HG03045 (cell line): ENCODE measurements at regions not wholly inside any gene's neighbourhood (a gene's known extent, or its start where the extent isn't known, plus 50 kb on each side); places are given as distances from the start of the nearest gene placed in this dataset.

Experiments
- ATAC-seq: cut with Tn5 transposase; IDR thresholded peaks from one replicate; pipeline ENCODE4 v1.9.1; 2021; ENCODE audit warnings: mild to moderate bottlenecking, moderate library complexity; ENCODE audit not compliant: unreplicated experiment

DNA sequence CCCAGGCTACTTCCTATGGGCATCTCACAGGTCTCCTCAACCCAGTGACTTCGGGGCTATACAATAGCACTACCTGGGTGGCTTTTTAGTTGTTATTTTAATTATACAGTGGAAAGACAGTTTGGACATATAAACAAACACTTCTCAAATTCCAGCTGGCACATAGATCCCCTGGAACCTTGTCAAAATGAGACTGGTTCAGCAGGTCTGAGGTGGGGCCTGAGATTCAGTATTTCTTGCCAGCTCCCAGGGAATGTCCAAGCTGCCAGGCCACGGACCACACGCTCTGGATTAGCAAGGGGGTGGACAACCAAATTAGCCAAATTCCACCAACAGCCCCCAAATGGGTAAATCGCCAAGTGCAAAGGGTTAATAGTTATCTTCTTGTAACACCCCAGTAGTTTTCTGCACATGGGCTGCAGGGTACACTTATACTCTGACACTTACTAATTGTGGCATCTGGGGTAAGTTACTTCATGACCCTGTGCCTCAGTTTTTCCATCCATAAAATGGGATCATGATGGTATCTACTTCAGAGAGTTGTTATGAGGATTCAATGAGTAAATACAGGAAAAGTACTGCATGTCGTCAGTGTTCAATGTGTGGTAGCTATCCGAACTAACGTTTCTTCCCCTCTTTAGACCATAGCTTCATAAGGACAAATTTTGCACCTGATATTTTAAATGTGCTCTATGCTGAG is 789.4 kb upstream of the TBX3 start:
- no peak for ATAC-seq

DNA sequence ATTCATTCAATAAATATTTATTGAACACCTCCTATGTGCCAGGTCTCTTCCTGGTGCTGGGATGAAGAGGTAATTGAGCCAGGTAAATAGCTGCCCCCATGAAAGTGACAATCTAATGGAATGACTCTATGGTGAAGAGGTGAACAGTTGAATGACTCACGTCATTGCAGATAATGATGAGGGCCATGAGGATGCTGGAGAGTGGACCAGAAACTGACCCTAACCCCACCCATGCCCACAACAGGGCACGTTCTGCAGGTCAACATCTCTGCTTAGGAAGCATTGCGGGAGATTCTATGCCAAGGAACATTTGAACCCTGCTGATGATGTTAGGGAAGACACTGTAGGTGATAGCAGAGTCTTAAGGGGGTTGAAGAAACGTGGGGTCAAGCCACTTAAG is 788.9 kb upstream of the TBX3 start:
- no peak for ATAC-seq

DNA sequence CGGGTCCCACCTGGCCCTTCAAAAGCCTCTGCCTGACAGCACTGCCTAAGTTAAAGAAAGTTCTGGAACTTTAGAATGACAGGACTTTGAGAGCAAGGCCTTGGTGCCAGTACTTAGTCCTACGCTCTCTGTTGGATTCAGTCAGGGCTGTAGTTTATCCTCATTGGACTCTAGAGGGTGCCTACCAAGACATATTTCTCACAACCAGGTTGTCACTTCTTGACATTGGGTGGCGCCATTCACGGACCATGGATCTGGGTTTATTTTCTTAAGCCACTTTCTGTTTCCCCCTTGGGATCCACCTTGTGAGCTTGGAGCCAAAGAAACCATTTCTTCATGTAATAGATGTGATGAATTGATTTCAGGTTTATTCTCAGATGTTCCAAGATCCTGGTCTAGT is 787.0 kb upstream of the TBX3 start:
- ATAC-seq, result no peak

DNA sequence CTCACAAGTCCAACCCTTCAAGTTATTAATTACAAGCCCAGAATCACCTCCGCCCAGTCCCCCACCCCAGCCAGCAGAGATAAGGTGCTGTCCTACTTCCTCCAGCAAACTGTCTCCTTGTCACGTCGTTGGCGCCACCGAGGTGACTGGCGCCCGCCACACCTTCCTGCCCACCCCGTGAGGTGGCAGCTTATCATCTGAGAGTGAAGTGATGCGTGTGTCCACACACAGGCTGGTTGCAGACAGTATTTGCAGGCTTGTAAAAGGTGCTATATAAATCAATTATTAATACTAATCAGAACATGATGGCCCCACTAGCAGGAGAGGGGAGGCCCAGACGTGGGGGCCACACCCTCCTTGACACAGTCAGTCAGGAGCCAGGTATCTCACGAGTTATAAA is 786.6 kb upstream of the TBX3 start:
- ATAC-seq, result no peak

DNA sequence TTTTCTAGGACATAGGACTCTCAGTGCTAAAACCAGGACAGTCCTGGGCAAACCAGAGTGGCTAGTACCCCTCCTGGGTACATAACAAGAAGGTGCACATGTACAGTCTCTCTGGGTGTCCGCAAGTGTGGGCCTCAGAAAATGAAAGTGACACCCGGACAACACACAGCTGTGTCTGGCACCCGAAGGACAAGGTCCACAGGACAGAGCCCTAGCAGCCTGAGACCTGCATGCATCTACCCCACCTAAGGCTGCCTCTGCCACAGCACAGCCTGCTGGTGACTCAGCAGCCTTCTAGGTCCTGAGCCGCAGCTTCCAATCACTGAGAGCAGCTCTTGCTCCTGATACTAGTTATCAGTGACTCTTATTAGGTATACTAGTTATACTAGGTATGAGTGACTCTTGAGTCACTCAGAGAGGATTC is 784.1 kb upstream of the TBX3 start:
- ATAC-seq, result no peak

DNA sequence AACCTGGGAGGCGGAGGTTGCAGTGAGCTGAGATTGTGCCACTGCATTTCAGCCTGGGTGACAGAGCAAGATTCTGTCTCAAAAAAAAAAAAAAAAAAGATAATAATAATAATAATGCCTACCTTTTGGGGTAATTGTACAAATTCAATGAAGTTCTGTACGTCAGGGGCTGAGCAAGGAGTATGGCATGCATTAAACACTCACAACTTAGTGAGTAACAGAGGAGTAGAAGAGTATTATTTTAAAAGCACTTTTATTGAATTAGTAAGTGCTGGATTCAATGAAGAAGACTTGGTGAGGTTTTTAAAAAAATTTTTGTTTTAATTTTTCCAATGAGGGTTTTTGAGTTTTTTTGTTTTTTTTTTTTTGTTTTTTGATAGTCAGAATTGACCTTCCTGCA is 783.6 kb upstream of the TBX3 start:
- ATAC-seq, result no peak

DNA sequence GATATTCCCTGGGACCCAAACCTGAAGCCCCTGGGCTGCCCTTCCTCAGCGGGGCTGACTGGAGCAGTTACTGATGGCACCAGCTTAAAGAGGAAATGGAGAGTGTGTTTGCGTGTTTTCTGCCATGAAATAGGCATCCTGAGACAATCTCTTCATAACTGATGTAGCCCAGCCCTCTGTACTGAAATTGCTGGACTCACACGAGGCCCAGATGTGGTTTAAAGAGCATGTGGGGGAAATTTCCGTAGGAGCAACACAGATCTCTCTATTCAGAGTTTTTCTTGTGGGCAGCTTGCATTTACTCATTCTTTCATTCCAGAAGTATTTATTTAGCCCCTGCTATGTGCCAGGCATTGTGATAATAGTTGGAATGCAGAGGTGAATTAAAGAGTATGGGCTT is 782.1 kb upstream of the TBX3 start:
- ATAC-seq, result no peak

DNA sequence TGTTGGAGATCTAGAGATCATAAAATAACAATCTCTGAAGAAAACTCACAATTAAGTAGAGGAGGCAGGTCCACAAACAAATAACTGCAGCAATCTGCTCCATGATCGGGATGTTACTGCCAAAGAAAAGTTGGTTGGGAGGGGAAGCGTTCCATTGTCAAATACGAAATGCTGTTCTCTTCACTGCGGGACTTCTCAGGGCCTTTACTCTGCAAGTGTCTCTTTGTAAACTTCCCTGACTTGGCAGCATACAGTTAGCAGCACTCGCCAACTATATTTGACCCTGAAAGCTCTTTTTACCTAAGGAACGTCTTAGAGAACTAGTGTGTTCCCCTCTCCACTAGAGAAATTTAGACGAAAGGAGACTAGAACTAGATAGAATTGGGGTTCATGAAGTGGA is 780.7 kb upstream of the TBX3 start:
- ATAC-seq, result no peak

DNA sequence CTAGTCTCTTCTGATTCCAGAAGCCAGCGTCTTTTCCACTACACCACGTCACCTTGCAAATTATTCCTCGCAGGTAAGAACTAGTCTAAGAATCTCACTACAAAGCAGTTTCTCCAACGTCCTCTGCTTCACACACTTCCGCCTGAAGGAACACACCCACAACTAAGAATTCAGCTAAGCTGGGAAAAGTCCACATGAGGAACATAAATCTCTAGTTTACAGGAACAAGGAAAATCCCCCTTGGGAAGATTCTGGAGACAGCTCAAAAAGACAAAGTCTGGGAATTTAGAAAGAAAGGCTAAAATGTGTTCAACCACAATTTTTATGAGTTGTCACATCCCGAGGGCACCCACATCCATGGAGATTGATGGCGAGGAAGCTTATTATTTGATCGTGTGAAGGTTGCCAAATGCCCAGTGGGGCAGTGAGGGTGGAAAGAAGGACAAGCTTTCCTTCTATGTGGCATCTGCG is 780.2 kb upstream of the TBX3 start:
- no peak for ATAC-seq

DNA sequence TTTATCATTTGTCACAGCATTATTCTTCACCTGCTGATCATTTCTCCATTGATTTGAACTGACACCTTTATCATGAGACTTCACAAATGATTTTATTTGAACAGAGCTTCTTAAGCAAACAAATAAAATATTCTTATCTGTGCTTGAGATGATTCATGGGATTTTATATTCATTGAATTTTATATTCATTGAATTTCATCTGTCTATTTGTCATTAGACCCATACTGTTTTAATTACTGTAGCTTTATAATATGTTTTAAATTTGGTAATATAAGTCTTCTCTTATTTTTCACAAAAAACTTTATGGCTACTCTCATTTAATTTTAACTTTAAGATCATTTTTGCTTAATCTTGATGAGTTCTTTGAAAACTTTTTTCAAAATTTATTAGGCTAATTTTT is 777.4 kb upstream of the TBX3 start:
- no peak for ATAC-seq

DNA sequence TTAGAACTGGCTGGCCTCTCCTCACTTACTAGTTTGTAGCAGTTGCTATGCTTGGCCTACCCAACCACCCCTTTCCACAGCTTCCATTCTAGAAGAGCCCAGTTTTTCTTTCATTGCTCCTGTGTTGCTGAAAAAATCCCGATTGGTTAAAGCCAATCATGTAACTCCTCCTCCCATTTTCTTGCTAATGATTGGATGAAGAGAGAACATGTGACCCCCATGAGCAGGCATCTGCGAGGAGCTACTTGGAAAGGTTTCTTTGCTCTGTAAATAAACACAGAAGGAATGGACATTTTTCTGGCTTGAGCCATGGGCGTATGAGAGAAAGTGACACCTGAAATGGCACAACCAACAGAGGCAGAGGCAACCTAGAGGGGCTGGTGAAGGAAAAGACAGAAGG is 773.8 kb upstream of the TBX3 start:
- ATAC-seq, result no peak

DNA sequence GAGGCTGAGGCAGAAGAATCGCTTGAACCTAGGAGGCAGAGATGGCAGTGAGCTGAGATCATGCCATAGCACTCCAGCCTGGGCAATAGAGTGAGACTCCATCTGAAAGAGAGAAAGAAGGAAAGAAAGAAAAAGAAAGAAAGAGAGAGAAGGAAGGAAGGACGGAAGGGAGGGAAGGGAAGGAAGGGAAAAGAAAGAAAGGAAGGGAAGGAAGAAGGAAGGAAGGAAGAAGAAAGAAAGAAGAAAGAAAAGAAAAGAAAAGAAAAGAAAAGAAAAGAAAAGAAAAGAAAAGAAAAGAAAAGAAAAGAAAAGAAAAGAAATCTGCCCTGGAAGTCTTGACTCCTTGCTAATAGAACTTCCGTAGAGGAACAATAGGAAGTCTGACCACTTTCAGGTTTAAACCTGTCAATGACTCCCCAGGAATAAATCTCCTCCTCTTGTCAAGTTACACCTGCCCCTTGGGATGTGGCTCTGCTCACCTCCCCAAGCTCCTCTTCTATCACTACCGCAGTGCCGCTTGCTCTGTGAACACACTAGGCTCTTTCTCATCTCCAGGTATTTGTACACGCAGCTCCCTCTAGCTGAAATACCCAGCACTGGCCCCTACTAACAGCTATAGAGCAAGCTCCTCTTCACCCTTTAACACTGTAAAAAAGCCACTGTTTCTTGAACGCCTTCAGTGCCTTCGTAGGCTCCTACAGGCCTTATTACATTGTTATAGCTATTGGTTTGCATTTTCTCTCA is 773.1 kb upstream of the TBX3 start:
- ATAC-seq, result no peak

DNA sequence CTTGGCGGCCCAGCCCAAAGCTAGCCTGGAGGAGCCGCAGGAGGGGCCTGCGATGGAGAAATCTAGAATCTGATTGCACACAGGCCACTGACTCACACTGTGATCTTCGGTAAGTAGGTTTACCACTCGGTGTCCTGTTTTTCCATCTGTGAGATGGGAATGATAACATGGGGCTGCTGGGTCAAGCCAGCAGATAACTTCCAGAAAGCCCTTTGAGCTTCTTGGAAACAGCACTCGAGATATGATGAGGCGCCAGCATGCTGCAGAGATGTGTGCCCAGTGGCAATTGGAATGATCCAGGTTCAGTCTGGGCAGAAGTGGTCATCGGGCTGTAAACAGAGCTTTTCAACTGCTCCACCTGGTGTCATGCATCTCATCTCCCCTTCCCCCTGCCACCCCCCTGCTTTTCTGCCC is 771.3 kb upstream of the TBX3 start:
- no peak for ATAC-seq

DNA sequence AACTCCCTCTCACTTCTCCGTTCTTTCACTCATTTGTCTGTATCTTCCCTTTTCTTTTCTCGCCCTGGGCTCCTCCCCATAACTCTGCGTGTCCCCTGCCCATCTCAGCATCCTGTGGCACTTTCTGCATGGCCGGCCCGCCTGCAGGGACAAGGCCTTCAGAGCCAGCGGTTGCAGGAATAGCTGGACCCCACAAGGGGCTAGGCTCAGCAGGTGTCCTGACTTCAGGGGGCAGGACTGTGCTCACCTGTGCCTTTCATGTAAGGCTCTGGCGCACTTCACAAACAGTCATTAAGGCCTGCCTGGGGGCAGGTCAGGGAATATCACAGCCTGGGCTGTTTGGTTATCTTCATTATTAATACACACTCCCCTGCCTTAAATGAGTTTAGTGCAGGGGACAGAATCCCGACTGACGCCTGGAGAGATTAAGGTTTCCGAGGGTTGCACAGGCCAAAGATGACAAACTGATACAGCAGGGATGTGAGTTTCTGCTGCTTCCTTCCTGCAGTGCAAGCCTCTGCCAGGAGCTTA is 768.8 kb upstream of the TBX3 start:
- ATAC-seq, result no peak

DNA sequence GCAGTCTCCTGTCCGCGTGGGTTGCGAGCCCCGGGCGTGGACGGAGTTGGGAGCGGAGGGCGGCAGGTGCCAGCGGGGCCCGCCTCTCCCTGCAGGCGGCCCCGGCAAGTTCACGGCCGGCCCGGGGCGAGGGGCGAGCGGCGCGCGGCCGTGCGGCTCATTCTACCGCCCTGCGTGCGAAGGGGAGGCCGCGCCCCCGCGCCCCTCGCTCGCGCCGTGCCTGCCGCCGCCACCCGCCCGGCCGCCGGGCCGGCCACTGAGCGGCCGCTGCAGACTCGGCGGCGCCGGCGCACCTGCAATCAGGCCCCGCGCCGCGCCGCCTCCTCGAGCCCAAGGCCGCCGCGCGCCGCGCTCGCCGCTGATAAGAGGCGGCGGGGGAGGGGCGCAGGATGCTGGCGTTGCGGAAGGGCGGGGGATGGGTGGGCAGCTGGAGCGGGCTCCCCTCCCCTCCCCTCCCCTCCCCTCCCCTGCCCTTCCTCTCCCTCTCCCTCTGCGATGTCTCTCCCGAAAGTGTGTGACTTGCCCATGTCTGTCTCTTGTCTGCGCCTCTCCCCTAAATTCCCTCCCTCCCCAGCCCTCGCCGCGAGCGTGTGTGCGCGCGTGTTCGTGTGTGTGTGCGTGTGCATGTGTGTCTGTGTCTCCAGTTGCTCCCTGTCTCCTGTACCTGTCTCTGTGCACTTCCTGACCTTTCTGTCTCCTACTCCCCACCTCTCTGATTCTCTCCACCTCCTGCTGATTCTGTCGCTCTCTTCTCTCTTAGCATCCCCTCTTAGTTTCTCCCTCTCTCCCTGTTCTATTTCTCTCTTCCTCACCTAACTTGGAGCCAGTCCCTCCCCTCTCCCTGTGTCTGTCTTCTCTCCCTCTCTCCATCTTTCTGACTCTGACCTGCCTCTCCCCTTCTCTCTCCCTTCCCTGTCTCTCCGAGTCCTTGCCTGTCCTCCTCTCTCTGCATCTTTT is 768.1 kb upstream of the TBX3 start:
- peak; percentile 46 for ATAC-seq

DNA sequence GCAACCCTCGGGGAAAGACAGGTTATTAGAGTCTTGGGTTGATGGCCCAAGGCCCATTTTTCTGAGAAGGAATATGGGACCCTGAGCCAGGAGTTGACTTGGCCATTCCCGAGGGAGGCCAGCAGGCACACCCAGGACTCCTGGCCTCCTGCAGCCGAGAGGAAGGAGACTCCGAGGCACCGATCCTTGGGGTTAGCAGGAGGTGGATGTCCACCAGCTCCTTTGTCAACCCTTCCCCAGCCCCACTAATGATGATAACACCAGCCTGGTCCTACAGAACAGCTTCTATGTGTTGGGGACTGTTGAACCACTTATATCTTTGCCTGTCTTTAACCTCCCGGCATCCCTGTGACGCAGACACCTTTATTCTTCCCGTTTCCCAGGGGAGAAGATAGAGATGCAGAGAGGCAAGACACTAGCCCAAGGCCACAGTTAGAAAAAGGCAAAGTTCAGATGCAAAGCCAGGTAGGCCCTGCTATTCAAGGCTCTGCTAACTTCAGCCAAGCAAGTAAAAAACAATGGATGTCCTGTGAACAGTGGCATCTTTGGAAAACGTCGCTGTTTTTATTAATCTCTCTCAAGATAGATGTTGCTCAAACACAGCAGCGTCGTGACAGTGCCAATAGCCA is 767.3 kb upstream of the TBX3 start:
- no peak for ATAC-seq

DNA sequence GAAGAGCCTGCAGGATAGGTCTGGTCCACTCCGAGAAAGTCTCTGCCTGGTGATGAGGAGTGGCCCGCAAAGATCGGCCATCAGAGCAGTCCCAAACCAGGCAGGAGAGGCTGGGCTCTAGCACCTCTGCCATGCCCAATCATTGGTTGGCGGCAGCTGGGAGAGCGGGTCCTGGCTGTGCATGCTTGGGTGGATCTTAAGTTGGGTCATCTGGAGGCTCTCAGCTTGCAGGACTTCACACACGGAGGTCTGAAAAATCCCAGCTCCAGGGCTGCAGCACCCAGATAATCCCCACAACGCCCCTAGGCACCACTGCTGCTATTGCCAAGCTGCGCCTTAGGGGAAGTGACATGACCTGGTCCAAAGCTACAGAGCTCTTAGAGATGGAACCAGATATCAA is 766.7 kb upstream of the TBX3 start:
- no peak for ATAC-seq

DNA sequence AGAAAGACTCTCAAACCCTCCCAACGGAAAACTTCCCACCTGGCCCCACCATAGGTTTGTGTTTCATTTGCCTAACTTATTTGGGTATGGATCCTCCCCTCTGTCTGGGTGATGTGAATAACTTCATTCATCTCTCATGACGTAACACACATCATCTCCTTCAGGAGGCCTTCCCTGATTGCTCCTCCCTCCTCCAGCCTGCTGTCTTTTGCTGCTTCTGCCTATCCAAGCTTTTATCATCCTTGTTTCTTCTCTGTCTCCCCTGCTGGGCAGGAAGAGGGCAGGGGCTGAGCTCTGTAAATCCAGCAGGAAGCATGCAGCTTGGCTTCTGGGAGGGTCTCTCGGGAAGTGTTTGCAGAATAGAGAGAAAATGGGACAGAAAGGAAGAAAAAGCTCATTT is 766.0 kb upstream of the TBX3 start:
- no peak for ATAC-seq

DNA sequence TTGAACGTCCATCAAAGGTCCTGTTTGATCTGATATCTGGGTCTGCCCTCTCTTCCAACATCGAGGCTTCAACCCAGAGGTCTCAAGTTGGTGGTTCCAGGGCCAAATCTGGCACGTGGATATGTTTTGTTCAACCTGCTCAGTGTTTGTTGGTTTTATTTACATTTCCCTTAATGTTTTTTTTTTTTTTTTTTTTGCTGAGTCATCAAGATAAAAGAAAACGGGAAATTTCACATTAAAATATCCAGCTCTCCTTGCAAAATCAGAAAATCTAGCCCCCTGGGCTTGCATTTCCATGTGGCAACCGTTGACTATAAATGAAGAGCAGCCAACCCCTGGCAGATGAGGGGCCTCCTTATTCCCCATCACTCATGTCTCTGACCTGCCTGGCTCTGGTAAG is 765.6 kb upstream of the TBX3 start:
- no peak for ATAC-seq

DNA sequence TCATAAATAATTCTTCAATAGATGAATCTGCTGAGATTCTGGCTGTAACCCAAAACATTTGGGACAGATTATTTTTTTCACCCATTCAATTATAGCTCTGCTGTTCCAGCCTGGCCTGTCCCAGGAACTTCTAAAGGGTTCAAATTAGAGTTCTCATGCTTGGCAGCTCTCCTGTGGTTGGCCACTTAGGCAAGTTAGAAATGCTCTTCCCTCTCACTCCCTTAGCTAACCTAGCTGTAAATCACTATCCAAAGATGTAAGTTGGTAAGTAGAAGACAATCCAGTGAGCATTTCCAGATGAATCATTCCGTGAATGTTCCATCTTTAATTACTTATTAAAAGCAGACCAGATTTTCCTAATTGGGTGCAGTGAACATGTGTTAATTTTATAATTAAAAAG is 760.4 kb upstream of the TBX3 start:
- no peak for ATAC-seq
